Retinal pigment epithelial cell (primary cell): ENCODE measurements at regions not wholly inside any gene's neighbourhood (a gene's known extent, or its start where the extent isn't known, plus 50 kb on each side); places are given as distances from the start of the nearest gene placed in this dataset.

Experiments
- DNase-seq: peaks from one replicate; pipeline ENCODE4 v3.0.0-alpha.2; 2010; ENCODE audit warnings: low read depth
- H3K4me3 ChIP-seq: 2 replicates; pipeline ENCODE4 v1.5.1; 2011; ENCODE audit warnings: mild to moderate bottlenecking, low read length, control low read depth, moderate library complexity
- TF ChIP-seq, protein P1 (sequence below): conservative IDR thresholded peaks from 2 replicates; pipeline ENCODE4 v1.5.1; 2011; ENCODE audit warnings: low read depth, low read length, control low read depth, inconsistent platforms

DNA sequence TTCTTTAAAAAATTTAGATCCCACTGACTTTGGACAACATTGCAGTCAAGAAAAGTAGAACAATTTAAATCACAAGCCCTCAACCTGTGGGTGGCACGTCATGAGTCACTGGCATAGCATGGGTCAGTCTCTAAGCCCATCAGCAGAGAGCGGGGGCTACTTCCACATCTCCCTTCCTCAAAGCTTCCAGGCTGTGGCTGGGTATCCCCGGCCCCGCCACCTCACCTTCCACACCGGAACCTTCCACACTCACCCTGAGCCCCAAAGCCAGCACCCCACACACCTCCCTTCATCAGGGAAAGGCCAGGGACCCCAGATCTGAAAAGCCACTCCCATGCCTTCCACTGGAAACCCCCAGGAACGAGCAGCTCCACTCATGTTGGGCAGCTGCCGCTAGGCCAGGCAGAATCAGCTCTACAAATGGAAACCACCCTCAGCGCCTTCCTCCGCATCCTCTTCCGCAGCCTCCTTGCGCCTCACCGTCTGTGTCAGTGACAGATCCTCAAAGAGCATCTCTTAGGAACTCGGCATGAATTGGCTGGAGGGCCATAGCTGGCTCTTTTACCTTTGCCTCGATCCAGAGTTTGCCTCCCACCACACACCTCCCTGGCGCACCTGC is 156.5 kb downstream of the ERCC6L2 start:
- TF ChIP-seq, protein P1, sequence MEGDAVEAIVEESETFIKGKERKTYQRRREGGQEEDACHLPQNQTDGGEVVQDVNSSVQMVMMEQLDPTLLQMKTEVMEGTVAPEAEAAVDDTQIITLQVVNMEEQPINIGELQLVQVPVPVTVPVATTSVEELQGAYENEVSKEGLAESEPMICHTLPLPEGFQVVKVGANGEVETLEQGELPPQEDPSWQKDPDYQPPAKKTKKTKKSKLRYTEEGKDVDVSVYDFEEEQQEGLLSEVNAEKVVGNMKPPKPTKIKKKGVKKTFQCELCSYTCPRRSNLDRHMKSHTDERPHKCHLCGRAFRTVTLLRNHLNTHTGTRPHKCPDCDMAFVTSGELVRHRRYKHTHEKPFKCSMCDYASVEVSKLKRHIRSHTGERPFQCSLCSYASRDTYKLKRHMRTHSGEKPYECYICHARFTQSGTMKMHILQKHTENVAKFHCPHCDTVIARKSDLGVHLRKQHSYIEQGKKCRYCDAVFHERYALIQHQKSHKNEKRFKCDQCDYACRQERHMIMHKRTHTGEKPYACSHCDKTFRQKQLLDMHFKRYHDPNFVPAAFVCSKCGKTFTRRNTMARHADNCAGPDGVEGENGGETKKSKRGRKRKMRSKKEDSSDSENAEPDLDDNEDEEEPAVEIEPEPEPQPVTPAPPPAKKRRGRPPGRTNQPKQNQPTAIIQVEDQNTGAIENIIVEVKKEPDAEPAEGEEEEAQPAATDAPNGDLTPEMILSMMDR, result no peak
- H3K4me3 ChIP-seq, result no peak overlapping the region
- DNase-seq, result no peak

DNA sequence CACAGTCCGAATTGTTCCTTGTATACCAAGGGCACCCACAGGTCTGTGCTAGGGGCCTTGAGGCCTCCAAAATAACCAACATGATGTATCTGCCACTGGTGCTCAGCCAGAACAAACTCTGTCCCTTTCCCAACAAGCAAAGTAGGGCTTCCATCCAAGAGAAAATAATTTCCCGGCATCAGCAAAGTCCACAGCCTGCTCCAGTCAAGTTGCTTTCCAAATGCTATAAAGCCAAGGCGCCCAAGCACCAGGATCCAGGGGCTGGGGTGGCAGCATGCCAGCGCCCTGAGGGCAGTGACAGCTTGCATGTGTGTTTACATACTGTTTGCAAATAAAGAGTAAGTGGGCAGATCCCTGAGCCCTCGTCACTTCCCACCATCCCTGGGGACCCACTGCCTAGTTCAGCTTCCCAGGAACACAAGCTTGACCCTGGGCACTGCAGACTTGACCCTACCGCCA is 155.9 kb downstream of the ERCC6L2 start:
- no peak overlapping the region for H3K4me3 ChIP-seq
- no peak for DNase-seq
- TF ChIP-seq, protein P1, result no peak

DNA sequence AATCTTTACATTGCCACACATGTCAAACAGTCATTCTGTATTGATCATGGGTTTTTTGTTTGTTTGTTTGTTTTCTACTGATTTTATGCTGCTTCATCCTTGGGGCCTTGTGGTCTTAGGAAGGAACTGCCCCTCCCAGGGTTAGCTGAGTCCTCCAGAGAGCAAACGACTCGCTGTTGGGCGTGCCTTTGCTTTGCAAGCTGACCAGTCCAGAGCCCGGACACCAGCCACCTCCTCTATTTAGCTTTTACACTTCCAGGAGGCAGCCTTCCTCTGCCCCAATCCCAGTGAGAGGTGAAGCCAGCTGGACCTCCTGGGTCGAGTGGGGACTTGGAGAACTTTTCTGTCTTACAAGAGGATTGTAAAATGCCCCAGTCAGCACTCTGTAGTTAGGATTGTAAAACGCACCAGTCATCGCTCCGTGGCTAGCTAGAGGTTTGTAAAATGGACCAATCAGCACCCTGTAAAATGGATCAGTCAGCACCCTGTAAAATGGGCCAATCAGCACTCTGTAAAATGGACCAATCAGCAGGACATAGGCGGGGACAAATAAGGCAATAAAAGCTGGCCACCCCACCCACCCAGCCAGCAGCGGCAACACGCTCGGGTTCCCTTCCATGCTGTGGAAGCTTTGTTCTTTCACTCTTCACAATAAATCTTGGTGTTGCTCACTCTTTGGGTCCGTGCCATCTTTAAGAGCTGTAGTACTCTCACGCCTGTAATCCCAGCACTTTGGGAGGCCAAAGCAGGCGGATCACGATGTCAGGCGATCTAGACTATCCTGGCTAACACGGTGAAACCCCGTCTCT is 154.4 kb downstream of the ERCC6L2 start:
- TF ChIP-seq, protein P1, result no peak
- no peak overlapping the region for H3K4me3 ChIP-seq
- DNase-seq, result no peak

DNA sequence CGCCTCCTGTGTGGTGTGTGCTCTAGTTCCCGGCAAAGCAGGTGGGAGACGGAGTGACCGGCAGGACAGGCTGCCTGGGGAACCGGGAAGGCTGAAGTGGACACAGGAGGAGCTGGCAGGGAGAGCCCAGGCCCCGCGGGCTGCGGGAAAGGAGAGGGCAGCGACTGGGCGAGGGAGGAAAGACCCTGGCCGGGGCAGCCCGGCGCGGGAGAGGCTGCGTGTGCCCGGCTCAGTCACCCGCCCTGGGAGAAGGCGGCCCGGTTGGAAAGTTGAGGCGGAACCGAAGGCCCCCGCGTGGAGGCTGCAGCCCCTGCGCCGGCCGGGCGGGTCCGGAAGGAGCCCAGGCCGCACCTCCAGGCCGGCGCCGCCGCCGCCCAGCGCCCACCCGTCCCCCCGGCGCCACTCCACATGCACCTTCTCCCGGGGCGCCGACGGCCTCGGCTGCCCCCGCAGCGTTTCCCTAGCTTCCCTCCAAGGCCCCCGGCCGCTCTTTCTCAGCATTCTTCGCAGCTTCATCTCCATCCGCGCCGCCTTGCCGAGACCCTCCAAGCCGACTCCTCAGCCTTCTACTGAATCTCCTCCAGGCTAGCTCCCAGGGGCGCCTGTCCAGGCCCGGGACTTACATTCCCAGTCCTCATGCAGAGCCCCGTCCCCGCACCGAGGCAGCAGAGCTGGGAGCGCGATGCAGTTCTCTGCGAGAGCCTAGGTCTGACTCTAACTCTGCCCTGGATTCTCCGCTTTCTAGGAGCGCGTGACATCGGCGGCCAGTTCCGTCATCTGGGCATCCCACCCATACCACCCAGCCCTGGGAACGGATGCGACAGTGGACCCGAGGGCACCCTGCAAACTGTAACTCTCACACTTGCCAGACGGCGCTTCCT is 152.0 kb downstream of the ERCC6L2 start:
- TF ChIP-seq, protein P1, result no peak
- H3K4me3 ChIP-seq, result peak overlapping the region; percentile 30
- DNase-seq, result no peak

DNA sequence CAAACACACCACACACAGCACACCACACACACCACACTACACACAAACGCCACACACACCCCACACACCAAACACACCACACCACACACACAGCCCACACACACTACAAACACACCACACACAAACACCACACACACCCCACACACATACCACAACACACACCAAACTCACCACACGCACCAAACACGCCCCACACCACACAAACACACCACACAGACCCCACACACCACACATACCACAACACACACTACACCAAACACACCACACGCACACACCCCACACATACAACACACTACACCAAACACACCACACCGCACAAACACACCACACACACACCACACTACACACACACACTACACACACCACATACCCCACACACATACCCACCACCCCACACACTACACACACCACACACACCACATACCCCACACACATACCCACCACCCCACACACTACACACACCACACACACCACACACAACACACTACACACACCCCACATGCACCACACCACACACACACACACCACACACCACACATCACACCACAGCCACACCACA is 151.2 kb downstream of the ERCC6L2 start:
- no peak overlapping the region for H3K4me3 ChIP-seq
- TF ChIP-seq, protein P1, result no peak
- no peak for DNase-seq

DNA sequence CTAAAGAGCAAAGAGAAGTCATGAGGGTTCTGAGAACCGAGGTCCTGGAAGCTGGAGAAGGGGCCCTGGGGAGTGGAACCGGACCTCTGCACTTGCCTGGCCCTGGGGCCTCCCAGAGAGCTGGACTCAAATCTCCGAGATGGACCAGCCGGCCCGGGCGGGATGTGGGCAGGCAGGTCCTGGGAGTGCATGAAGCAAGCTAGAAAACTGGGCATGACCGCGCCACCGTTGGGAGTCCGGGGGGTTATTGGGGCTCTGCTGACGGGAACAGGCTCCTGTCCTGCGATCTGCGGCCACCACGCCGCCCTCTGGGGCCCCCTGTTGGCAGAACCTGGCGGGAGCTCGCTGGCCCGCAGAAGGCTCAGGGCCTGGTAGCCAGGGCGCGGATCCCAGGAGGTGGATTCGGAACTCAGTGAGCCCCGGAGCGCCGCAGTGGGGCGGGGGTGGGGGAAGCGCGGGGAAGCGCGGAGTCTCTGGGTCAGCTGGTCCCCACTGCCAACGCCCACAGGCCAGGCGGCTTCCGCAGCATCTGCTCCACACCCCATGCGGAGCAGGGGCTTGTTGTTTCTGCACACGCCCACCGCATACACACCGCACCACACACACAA is 150.6 kb downstream of the ERCC6L2 start:
- H3K4me3 ChIP-seq, result no peak overlapping the region
- TF ChIP-seq, protein P1, result peak; percentile 45
- no peak for DNase-seq
